Liver (tissue), 8 donors: ENCODE measurements at regions not wholly inside any gene's neighbourhood (a gene's known extent, or its start where the extent isn't known, plus 50 kb on each side); places are given as distances from the start of the nearest gene placed in this dataset.
A peak's percentile ranks its signal among the peaks of the same experiment; 100 is the strongest.

Experiments
- DNase-seq: peaks from one replicate; pipeline ENCODE4 v3.0.0-alpha.2; 2017; ENCODE audit warnings: low spot score
- H3K27ac ChIP-seq, 2 donors: one replicate each; pipeline ENCODE4 v1.7.0; 2013; ENCODE audit warnings: inconsistent platforms in 2 of 2, low read length in 2 of 2, control low read depth in 1 of 2, low read depth in 1 of 2, mild to moderate bottlenecking in 1 of 2
- H3K27me3 ChIP-seq, 4 donors: one replicate each; pipeline versions ENCODE4 v1.6.1 to v1.7.0; 2013; ENCODE audit warnings: low read length in 3 of 4, inconsistent platforms in 1 of 4, mild to moderate bottlenecking in 1 of 4, moderate library complexity in 1 of 4; ENCODE audit not compliant: control insufficient read depth in 4 of 4, insufficient read depth in 4 of 4
- H3K36me3 ChIP-seq, 4 donors: one replicate each; pipeline versions ENCODE4 v1.6.1 to v1.7.0; 2013; ENCODE audit warnings: low read length in 3 of 4, mild to moderate bottlenecking in 3 of 4, low read depth in 1 of 4, moderate library complexity in 1 of 4; ENCODE audit not compliant: control insufficient read depth in 4 of 4, insufficient read depth in 3 of 4
- H3K4me1 ChIP-seq, 4 donors: one replicate each; pipeline versions ENCODE4 v1.6.1 to v1.7.0; 2013; ENCODE audit warnings: low read length in 3 of 4, mild to moderate bottlenecking in 3 of 4, moderate library complexity in 1 of 4; ENCODE audit not compliant: control insufficient read depth in 4 of 4, insufficient read depth in 4 of 4
- H3K4me3 ChIP-seq, 3 donors: one replicate each; pipeline versions ENCODE4 v1.6.1 to v1.7.0; 2013; ENCODE audit warnings: low read length in 3 of 3, control low read depth in 1 of 3, low read depth in 1 of 3, mild to moderate bottlenecking in 1 of 3
- H3K9ac ChIP-seq, 2 donors: one replicate each; pipeline ENCODE4 v1.7.0; 2013; ENCODE audit warnings: low read length in 2 of 2, mild to moderate bottlenecking in 2 of 2, moderate library complexity in 2 of 2, control low read depth in 1 of 2, low read depth in 1 of 2
- H3K9me3 ChIP-seq, 4 donors: one replicate each; pipeline versions ENCODE4 v1.6.1 to v1.7.0; 2013; ENCODE audit warnings: low read length in 3 of 4; ENCODE audit not compliant: control insufficient read depth in 4 of 4
- ATF3 ChIP-seq: IDR thresholded peaks from 2 replicates; pipeline ENCODE4 v1.6.1; 2016; ENCODE audit warnings: antibody characterized with exemption
- CTCF ChIP-seq: fragments of 150-350 bp; IDR thresholded peaks from 2 replicates; pipeline ENCODE4 v1.5.1; 2017; ENCODE audit warnings: improper control_type of control experiment, low read depth, low read length; ENCODE audit not compliant: missing input control
- EGR1 ChIP-seq, 2 donors: IDR thresholded peaks; 2 replicates each; pipeline ENCODE4 v1.6.1; 2016 to 2018; ENCODE audit warnings: antibody characterized with exemption in 2 of 2, low read depth in 2 of 2
- FOXA1 ChIP-seq: IDR thresholded peaks from 2 replicates; pipeline ENCODE4 v1.6.1; 2016; ENCODE audit warnings: antibody characterized with exemption
- FOXA2 ChIP-seq: IDR thresholded peaks from 2 replicates; pipeline ENCODE4 v1.6.1; 2016; ENCODE audit warnings: antibody characterized with exemption
- GABPA ChIP-seq, 2 donors: IDR thresholded peaks in 1 of 2; conservative IDR thresholded peaks in 1 of 2; 2 replicates each; pipeline ENCODE4 v1.6.1; 2016; ENCODE audit warnings: antibody characterized with exemption in 2 of 2, mild to moderate bottlenecking in 1 of 2, moderate library complexity in 1 of 2
- HNF4A ChIP-seq, 2 donors: conservative IDR thresholded peaks; 2 replicates each; pipeline ENCODE4 v1.6.1; 2016; ENCODE audit warnings: antibody characterized with exemption in 2 of 2, mild to moderate bottlenecking in 2 of 2
- HNF4G ChIP-seq: IDR thresholded peaks from 2 replicates; pipeline ENCODE4 v1.6.1; 2016; ENCODE audit warnings: antibody characterized with exemption
- JUND ChIP-seq, 2 donors: IDR thresholded peaks; 2 replicates each; pipeline ENCODE4 v1.6.1; 2016; ENCODE audit warnings: antibody characterized with exemption in 2 of 2
- MAX ChIP-seq: IDR thresholded peaks from 2 replicates; pipeline ENCODE4 v1.6.1; 2016; ENCODE audit warnings: antibody characterized with exemption
- NR2F2 ChIP-seq: IDR thresholded peaks from 2 replicates; pipeline ENCODE4 v1.6.1; 2016; ENCODE audit warnings: antibody characterized with exemption
- RAD21 ChIP-seq, 2 donors: IDR thresholded peaks; 2 replicates each; pipeline ENCODE4 v1.6.1; 2016; ENCODE audit warnings: antibody characterized with exemption in 2 of 2, mild to moderate bottlenecking in 2 of 2
- REST ChIP-seq: IDR thresholded peaks from 2 replicates; pipeline ENCODE4 v1.6.1; 2016; ENCODE audit warnings: antibody characterized with exemption, mild to moderate bottlenecking
- RXRA ChIP-seq, 2 donors: IDR thresholded peaks; 2 replicates each; pipeline ENCODE4 v1.6.1; 2017 to 2018; ENCODE audit warnings: antibody characterized with exemption in 2 of 2, mild to moderate bottlenecking in 1 of 2
- SP1 ChIP-seq: IDR thresholded peaks from 2 replicates; pipeline ENCODE4 v1.6.1; 2018; ENCODE audit warnings: antibody characterized with exemption, mild to moderate bottlenecking
- TAF1 ChIP-seq: conservative IDR thresholded peaks from 2 replicates; pipeline ENCODE4 v1.6.1; 2016; ENCODE audit warnings: antibody characterized with exemption, mild to moderate bottlenecking
- YY1 ChIP-seq: IDR thresholded peaks from 2 replicates; pipeline ENCODE4 v1.6.1; 2016; ENCODE audit warnings: antibody characterized with exemption, mild to moderate bottlenecking
- ZBTB33 ChIP-seq: IDR thresholded peaks from 2 replicates; pipeline ENCODE4 v1.6.1; 2016; ENCODE audit warnings: antibody characterized with exemption
- whole genome bisulfite sequencing: extraction: QIAGEN DNeasy Blood & Tissue Kit; methylation state at CpG from one replicate; pipeline ENCODE4 v1.1.7; 2013; 5-methylcytosine and 5-hydroxymethylcytosine counted together
- donor health status: healthy.
- donor health status: healthy.
- donor health status: healthy.
- donor health status: healthy.
- donor health status: healthy.

- TF ChIP-seq ZBTB33, result peak; percentile 93
- TF ChIP-seq TAF1, result peak; percentile 30
- peak in 1 of 2 donors; percentile 10 for TF ChIP-seq GABPA (IDR thresholded peaks at IDR 0.05 in 1 of 2, conservative IDR thresholded peaks at IDR 0.05 in 1 of 2)
- TF ChIP-seq SP1, result peak; percentile 88
- TF ChIP-seq NR2F2, result peak; percentile 88
These were observed 58.5 kb upstream of the AHR start (continued) for GRCh38 chr7:17239683-17240521.

- DNase-seq, result no peak
- Histone ChIP-seq H3K9ac (no peak overlapping the region), H3K9me3 (no peaks in the 10 kb centered on the region), H3K27me3 (peaks cover 0 to 3% (median 0%) of the 10 kb centered on the region in 4 donors), H3K4me1 (peaks cover 3 to 15% (median 12%) of the 10 kb centered on the region in 4 donors), H3K36me3 (no peaks in the 10 kb centered on the region), H3K27ac (no peak overlapping the region), H3K4me3 (no peak overlapping the region)
- TF ChIP-seq RXRA (IDR thresholded peaks at IDR 0.05), result no peak
- no peak for TF ChIP-seq HNF4A (conservative IDR thresholded peaks at IDR 0.05)
- TF ChIP-seq JUND (IDR thresholded peaks at IDR 0.05), result no peak
- TF ChIP-seq FOXA1, result no peak
- no peak for TF ChIP-seq ATF3
- no peak for TF ChIP-seq REST
- no peak for TF ChIP-seq TAF1
- no peak for TF ChIP-seq RAD21 (IDR thresholded peaks at IDR 0.05)
- TF ChIP-seq MAX, result no peak
- TF ChIP-seq GABPA (IDR thresholded peaks at IDR 0.05 in 1 of 2, conservative IDR thresholded peaks at IDR 0.05 in 1 of 2), result no peak
- TF ChIP-seq HNF4G, result no peak
- no peak for TF ChIP-seq EGR1 (IDR thresholded peaks at IDR 0.05; ENCODE audit: low read depth in 2 of 2)
- no peak for TF ChIP-seq FOXA2
- TF ChIP-seq SP1, result no peak
- no peak for TF ChIP-seq NR2F2
- no peak for TF ChIP-seq CTCF
- TF ChIP-seq YY1, result no peak
- TF ChIP-seq ZBTB33, result no peak
- WGBS, result 97% methylated on average over 4 of the region's 4 CpGs
These were observed 55.9 kb upstream of the AHR start for GRCh38 chr7:17242504-17242903.
